Type B pancreatic cell (in vitro differentiated cells): ENCODE measurements at regions not wholly inside any gene's neighbourhood (a gene's known extent, or its start where the extent isn't known, plus 50 kb on each side); places are given as distances from the start of the nearest gene placed in this dataset.

Experiments
- DNase-seq: peaks from one replicate; pipeline ENCODE4 v3.0.0; 2021; ENCODE audit warnings: mixed read lengths; ENCODE audit not compliant: unreplicated experiment; ENCODE audit errors: extremely low spot score
- H3K27ac Mint-ChIP-seq: 2 replicates; pipeline ENCODE4 v1.8.0; 2021; ENCODE audit warnings: mild to moderate bottlenecking, mixed read lengths
- H3K27me3 Mint-ChIP-seq: 2 replicates; pipeline ENCODE4 v1.8.0; 2021; ENCODE audit warnings: mixed read lengths
- H3K36me3 Mint-ChIP-seq: 2 replicates; pipeline ENCODE4 v1.8.0; 2021; ENCODE audit warnings: mixed read lengths
- H3K4me1 Mint-ChIP-seq: one replicate; pipeline ENCODE4 v1.8.0; 2021; ENCODE audit warnings: mixed read lengths; ENCODE audit not compliant: unreplicated experiment
- H3K4me3 Mint-ChIP-seq: 2 replicates; pipeline ENCODE4 v1.8.0; 2021; ENCODE audit warnings: mild to moderate bottlenecking, mixed read lengths
- H3K9me3 Mint-ChIP-seq: 2 replicates; pipeline ENCODE4 v1.8.0; 2021; ENCODE audit warnings: mixed read lengths
- TF ChIP-seq, protein P1 (sequence below): fragments of 200-600 bp; sonication (generic); conservative IDR thresholded peaks from 2 replicates; pipeline ENCODE4 v1.5.0; 2021; ENCODE audit warnings: antibody characterized with exemption, mild to moderate bottlenecking

DNA sequence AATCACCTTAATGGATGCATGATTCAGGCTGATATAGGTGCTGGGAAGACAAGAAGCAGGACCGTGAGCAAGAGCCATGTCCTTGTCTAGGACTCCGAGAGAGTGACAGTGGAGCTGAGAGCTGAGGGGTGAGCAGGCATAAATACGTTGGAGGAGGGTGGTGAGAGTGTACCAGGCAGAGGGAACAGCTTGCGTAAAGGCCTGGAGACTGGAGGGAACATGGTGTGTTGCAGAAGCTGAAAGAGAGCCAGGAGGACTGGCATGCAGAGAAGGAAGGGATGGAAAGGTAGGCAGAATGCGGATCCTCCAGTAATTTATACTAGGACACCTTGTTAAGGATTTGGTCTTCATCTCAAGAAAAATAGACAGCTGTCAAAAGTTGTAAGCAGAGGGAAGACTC is 653.2 kb downstream of the HS3ST4 start:
- peaks cover 6% of the 10 kb centered on the region for H3K27me3 Mint-ChIP-seq
- no peaks in the 10 kb centered on the region for H3K36me3 Mint-ChIP-seq
- H3K4me1 Mint-ChIP-seq, result no peaks in the 10 kb centered on the region
- H3K27ac Mint-ChIP-seq, result no peak overlapping the region
- DNase-seq, result no peak
- H3K9me3 Mint-ChIP-seq, result no peaks in the 10 kb centered on the region
- no peak overlapping the region for H3K4me3 Mint-ChIP-seq
- TF ChIP-seq, protein P1, sequence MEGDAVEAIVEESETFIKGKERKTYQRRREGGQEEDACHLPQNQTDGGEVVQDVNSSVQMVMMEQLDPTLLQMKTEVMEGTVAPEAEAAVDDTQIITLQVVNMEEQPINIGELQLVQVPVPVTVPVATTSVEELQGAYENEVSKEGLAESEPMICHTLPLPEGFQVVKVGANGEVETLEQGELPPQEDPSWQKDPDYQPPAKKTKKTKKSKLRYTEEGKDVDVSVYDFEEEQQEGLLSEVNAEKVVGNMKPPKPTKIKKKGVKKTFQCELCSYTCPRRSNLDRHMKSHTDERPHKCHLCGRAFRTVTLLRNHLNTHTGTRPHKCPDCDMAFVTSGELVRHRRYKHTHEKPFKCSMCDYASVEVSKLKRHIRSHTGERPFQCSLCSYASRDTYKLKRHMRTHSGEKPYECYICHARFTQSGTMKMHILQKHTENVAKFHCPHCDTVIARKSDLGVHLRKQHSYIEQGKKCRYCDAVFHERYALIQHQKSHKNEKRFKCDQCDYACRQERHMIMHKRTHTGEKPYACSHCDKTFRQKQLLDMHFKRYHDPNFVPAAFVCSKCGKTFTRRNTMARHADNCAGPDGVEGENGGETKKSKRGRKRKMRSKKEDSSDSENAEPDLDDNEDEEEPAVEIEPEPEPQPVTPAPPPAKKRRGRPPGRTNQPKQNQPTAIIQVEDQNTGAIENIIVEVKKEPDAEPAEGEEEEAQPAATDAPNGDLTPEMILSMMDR, result no peak

DNA sequence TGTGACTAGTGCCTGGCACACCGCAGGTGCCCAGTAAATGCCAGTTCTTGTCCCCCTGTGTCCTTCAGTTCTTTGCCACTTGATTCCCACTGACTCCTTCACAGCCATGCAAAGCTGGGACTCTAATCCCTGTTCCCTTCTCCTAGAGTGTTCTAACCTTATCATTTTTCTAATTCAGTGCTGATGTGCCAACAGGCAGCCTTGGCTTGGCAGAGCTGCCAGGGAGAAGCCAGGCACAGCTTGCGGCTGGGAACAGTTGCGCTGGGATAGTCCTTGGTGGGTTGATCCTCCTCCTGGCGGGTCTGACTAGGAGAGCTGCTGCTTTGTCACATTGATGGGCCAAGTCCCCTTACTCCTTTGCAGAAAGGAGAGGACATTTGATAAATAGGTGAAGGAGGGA is 654.2 kb downstream of the HS3ST4 start:
- DNase-seq, result no peak
- Mint-ChIP-seq H3K27ac (no peak overlapping the region), H3K4me3 (no peak overlapping the region), H3K36me3 (no peaks in the 10 kb centered on the region), H3K9me3 (no peaks in the 10 kb centered on the region), H3K27me3 (peaks cover 6% of the 10 kb centered on the region), H3K4me1 (no peaks in the 10 kb centered on the region)
- TF ChIP-seq, protein P1, result no peak

DNA sequence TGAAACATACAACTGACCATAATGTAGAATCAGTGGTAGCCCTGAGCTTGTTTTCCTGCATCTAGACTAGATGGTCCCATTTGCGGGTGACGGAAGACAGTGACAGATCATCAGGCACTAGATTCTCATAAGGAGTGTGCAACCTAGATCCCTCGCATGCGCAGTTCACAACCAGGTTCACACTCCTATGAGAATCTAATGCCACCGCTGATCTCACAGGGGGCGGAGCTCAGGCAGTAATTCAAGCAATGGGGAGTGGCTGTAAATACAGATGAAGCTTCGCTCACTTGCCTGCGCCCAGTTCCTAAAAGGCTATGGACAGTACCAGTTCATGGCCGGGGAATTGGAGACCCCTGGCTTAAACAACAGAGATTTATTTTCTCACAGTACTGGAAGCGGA is 656.3 kb downstream of the HS3ST4 start:
- DNase-seq, result no peak
- Mint-ChIP-seq H3K27me3 (peaks cover 6% of the 10 kb centered on the region), H3K4me3 (no peak overlapping the region), H3K4me1 (no peaks in the 10 kb centered on the region), H3K9me3 (no peaks in the 10 kb centered on the region), H3K27ac (no peak overlapping the region), H3K36me3 (no peaks in the 10 kb centered on the region)
- TF ChIP-seq, protein P1, result no peak

DNA sequence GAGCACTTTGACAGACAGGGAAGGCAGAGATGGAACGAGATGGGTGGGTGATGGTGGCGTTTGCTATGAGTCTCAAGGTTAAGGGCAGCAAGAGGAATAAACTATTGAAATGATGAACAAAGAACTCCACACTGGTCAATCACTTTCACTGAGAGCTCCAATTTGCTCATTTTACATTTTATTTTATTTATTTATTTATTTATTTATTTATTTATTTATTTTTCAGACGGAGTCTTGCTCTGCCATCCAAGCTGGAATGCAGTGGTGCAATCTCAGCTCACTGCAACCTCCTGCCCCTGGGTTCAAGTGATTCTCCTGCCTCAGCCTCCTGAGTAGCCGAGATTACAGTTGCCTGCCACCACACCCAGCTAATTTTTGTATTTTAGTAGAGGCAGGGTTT is 669.1 kb downstream of the HS3ST4 start:
- H3K27me3 Mint-ChIP-seq, result peaks cover 9% of the 10 kb centered on the region
- peaks cover 8% of the 10 kb centered on the region for H3K4me1 Mint-ChIP-seq
- H3K9me3 Mint-ChIP-seq, result no peaks in the 10 kb centered on the region

DNA sequence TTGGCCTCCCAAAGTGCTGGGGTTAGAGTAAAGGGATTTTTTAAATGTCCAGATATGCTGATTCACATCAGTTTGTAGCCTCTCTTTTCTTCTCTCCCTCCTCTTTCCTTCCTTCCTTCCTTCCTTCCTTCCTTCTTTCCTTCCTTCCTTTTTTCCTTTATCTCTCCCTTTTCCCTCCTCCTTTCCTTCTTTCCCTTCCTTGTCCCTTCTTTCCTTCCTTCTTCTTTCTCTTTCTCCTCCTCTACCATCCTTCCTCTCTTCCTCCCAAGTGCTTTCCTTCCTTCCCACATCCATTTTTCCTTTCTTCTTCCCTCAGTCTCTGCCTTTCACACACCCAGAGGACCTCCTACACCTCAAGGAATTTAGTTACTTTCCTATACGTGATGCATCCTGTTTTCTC is 671.8 kb downstream of the HS3ST4 start:
- Mint-ChIP-seq H3K27ac (no peak overlapping the region), H3K4me3 (no peak overlapping the region), H3K27me3 (peaks cover 17% of the 10 kb centered on the region), H3K4me1 (peaks cover 8% of the 10 kb centered on the region), H3K9me3 (no peaks in the 10 kb centered on the region), H3K36me3 (no peaks in the 10 kb centered on the region)
- DNase-seq, result no peak
- TF ChIP-seq, protein P1, result no peak

More for the DNA sequence above, 669.1 kb downstream of the HS3ST4 start:
- H3K27ac Mint-ChIP-seq, result no peak overlapping the region
- H3K36me3 Mint-ChIP-seq, result no peaks in the 10 kb centered on the region
- TF ChIP-seq, protein P1, result no peak
- no peak overlapping the region for H3K4me3 Mint-ChIP-seq
- no peak for DNase-seq
